Neural cell (in vitro differentiated cells): ENCODE measurements at regions not wholly inside any gene's neighbourhood (a gene's known extent, or its start where the extent isn't known, plus 50 kb on each side); places are given as distances from the start of the nearest gene placed in this dataset.
"Not testable (repeated sequence)": the region's sequence is repeated elsewhere in the genome, so short reads cannot be mapped to it uniquely, and the experiment has no call there.

Experiments used
- CTCF ChIP-seq: fragments of 450-650 bp; IDR thresholded peaks from 2 replicates; pipeline ENCODE4 v1.5.1; 2014; ENCODE audit warnings: antibody characterized with exemption, mild to moderate bottlenecking, moderate library complexity; ENCODE audit not compliant: poor library complexity, severe bottlenecking
- EP300 ChIP-seq: fragments of 450-650 bp; conservative IDR thresholded peaks from 2 replicates; pipeline ENCODE4 v1.6.1; 2014; ENCODE audit warnings: antibody characterized with exemption, mild to moderate bottlenecking, moderate library complexity; ENCODE audit not compliant: poor library complexity, severe bottlenecking
- POLR2AphosphoS5 ChIP-seq: IDR thresholded peaks from 2 replicates; pipeline ENCODE4 v1.6.1; 2012
- RAD21 ChIP-seq: fragments of 450-650 bp; conservative IDR thresholded peaks from 2 replicates; pipeline ENCODE4 v1.6.1; 2014; ENCODE audit warnings: antibody characterized with exemption, mild to moderate bottlenecking, moderate library complexity
- SMC3 ChIP-seq: fragments of 450-650 bp; conservative IDR thresholded peaks from 2 replicates; pipeline ENCODE4 v1.6.1; 2014; ENCODE audit warnings: antibody characterized with exemption, mild to moderate bottlenecking, moderate library complexity; ENCODE audit not compliant: poor library complexity
- TAF1 ChIP-seq: IDR thresholded peaks from 2 replicates; pipeline ENCODE4 v1.6.1; 2012; ENCODE audit warnings: low read depth

- TF ChIP-seq CTCF, POLR2AphosphoS5, SMC3, RAD21, EP300, TAF1: not testable (repeated sequence)
Measured at GRCh38 chr6:82101374-82102114, 146.0 kb downstream of the IBTK start.
